Liver (tissue), 3 donors: ENCODE measurements at regions not wholly inside any gene's neighbourhood (a gene's known extent, or its start where the extent isn't known, plus 50 kb on each side); places are given as distances from the start of the nearest gene placed in this dataset.

Source experiments
- RAD21 ChIP-seq, 2 donors: IDR thresholded peaks; 2 replicates each; pipeline ENCODE4 v1.6.1; 2016; ENCODE audit warnings: antibody characterized with exemption in 2 of 2, mild to moderate bottlenecking in 2 of 2
- RXRA ChIP-seq, 2 donors: IDR thresholded peaks; 2 replicates each; pipeline ENCODE4 v1.6.1; 2017 to 2018; ENCODE audit warnings: antibody characterized with exemption in 2 of 2, mild to moderate bottlenecking in 1 of 2
- TF ChIP-seq, protein P1 (sequence below): fragments of 150-350 bp; IDR thresholded peaks from 2 replicates; pipeline ENCODE4 v1.5.1; 2017; ENCODE audit warnings: improper control_type of control experiment, low read depth, low read length; ENCODE audit not compliant: missing input control
- TF ChIP-seq, protein P2 (sequence below): IDR thresholded peaks from 2 replicates; pipeline ENCODE4 v1.6.1; 2016; ENCODE audit warnings: antibody characterized with exemption, mild to moderate bottlenecking
- TF ChIP-seq, protein P3 (sequence below): IDR thresholded peaks from 2 replicates; pipeline ENCODE4 v1.6.1; 2016; ENCODE audit warnings: antibody characterized with exemption
- donor health status: healthy.
- donor health status: healthy.

DNA sequence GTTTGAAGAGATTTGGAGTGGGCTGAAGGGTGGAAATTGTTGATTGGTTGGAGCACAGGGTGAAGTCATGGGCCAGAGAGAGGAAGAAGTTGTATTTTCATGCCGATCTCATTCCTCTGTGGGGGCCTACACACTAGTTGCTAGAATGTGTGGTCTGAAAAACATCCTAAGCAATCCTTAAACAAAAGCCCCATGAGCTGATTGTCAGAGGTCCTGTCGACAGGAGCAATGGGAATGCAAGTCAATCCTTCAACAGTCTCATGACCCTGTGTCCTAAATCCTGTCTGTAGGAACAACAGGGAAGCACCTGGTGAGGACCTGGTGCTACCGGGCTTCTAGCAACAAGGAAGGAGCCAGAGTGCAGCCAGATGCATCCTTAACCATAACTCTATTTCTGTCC, 324.0 kb upstream of the TMEM132C start:
- TF ChIP-seq, protein P1, sequence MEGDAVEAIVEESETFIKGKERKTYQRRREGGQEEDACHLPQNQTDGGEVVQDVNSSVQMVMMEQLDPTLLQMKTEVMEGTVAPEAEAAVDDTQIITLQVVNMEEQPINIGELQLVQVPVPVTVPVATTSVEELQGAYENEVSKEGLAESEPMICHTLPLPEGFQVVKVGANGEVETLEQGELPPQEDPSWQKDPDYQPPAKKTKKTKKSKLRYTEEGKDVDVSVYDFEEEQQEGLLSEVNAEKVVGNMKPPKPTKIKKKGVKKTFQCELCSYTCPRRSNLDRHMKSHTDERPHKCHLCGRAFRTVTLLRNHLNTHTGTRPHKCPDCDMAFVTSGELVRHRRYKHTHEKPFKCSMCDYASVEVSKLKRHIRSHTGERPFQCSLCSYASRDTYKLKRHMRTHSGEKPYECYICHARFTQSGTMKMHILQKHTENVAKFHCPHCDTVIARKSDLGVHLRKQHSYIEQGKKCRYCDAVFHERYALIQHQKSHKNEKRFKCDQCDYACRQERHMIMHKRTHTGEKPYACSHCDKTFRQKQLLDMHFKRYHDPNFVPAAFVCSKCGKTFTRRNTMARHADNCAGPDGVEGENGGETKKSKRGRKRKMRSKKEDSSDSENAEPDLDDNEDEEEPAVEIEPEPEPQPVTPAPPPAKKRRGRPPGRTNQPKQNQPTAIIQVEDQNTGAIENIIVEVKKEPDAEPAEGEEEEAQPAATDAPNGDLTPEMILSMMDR: no peak
- TF ChIP-seq, protein P2, sequence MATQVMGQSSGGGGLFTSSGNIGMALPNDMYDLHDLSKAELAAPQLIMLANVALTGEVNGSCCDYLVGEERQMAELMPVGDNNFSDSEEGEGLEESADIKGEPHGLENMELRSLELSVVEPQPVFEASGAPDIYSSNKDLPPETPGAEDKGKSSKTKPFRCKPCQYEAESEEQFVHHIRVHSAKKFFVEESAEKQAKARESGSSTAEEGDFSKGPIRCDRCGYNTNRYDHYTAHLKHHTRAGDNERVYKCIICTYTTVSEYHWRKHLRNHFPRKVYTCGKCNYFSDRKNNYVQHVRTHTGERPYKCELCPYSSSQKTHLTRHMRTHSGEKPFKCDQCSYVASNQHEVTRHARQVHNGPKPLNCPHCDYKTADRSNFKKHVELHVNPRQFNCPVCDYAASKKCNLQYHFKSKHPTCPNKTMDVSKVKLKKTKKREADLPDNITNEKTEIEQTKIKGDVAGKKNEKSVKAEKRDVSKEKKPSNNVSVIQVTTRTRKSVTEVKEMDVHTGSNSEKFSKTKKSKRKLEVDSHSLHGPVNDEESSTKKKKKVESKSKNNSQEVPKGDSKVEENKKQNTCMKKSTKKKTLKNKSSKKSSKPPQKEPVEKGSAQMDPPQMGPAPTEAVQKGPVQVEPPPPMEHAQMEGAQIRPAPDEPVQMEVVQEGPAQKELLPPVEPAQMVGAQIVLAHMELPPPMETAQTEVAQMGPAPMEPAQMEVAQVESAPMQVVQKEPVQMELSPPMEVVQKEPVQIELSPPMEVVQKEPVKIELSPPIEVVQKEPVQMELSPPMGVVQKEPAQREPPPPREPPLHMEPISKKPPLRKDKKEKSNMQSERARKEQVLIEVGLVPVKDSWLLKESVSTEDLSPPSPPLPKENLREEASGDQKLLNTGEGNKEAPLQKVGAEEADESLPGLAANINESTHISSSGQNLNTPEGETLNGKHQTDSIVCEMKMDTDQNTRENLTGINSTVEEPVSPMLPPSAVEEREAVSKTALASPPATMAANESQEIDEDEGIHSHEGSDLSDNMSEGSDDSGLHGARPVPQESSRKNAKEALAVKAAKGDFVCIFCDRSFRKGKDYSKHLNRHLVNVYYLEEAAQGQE: no peak
- TF ChIP-seq RXRA (IDR thresholded peaks at IDR 0.05) (no peak), RAD21 (IDR thresholded peaks at IDR 0.05) (no peak)
- TF ChIP-seq, protein P3, sequence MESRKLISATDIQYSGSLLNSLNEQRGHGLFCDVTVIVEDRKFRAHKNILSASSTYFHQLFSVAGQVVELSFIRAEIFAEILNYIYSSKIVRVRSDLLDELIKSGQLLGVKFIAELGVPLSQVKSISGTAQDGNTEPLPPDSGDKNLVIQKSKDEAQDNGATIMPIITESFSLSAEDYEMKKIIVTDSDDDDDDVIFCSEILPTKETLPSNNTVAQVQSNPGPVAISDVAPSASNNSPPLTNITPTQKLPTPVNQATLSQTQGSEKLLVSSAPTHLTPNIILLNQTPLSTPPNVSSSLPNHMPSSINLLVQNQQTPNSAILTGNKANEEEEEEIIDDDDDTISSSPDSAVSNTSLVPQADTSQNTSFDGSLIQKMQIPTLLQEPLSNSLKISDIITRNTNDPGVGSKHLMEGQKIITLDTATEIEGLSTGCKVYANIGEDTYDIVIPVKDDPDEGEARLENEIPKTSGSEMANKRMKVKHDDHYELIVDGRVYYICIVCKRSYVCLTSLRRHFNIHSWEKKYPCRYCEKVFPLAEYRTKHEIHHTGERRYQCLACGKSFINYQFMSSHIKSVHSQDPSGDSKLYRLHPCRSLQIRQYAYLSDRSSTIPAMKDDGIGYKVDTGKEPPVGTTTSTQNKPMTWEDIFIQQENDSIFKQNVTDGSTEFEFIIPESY: no peak
